ENCODE measurements at regions not wholly inside any gene's neighbourhood (a gene's known extent, or its start where the extent isn't known, plus 50 kb on each side); places are given as distances from the start of the nearest gene placed in this dataset.

- TF ChIP-seq ATF6 (CRISPR knock-in tag; IDR thresholded peaks at IDR 0.05) (no peak), ZNF639 (CRISPR knock-in tag; conservative IDR thresholded peaks at IDR 0.05 in 1 of 2, IDR thresholded peaks at IDR 0.05 in 1 of 2) (no peak), KLF10 (CRISPR knock-in tag; IDR thresholded peaks at IDR 0.05) (no peak), E2F5 (CRISPR knock-in tag; IDR thresholded peaks at IDR 0.05) (no peak), CHD4 (IDR thresholded peaks at IDR 0.05; ENCODE audit: insufficient read depth, insufficient replicate concordance, low read depth, low read length, poor library complexity, severe bottlenecking) (no peak), CBX2 (IDR thresholded peaks at IDR 0.05; ENCODE audit: insufficient read depth, low read length, poor library complexity, severe bottlenecking) (no peak), SMARCE1 (IDR thresholded peaks at IDR 0.05) (no peak), ZNF695 (CRISPR knock-in tag; IDR thresholded peaks at IDR 0.05) (no peak)
These were observed 59.6 kb upstream of the P3H2 start (continued) for GRCh38 chr3:190180268-190180667.

All from K562 (cell line).